Mesenchymal stem cell (in vitro differentiated cells and primary cell): ENCODE measurements at regions not wholly inside any gene's neighbourhood (a gene's known extent, or its start where the extent isn't known, plus 50 kb on each side); places are given as distances from the start of the nearest gene placed in this dataset.

Source experiments
- DNase-seq: peaks from one replicate; pipeline ENCODE4 v3.0.0-alpha.2; 2013
- H2AFZ ChIP-seq: one replicate; pipeline ENCODE4 v1.6.1; 2013; ENCODE audit warnings: low read depth, mild to moderate bottlenecking, control low read depth, inconsistent platforms, low read length, moderate library complexity
- H2AK5ac ChIP-seq: 2 replicates; pipeline ENCODE4 v1.6.1; 2013; ENCODE audit warnings: low read length, moderate library complexity, mild to moderate bottlenecking, inconsistent platforms; ENCODE audit not compliant: severe bottlenecking
- H2BK120ac ChIP-seq: one replicate; pipeline ENCODE4 v1.6.1; 2013; ENCODE audit warnings: low read depth, mild to moderate bottlenecking, inconsistent platforms, low read length, moderate library complexity
- H2BK12ac ChIP-seq, 2 experiments: one replicate each; pipeline ENCODE4 v1.6.1; 2013; ENCODE audit warnings: inconsistent platforms in 2 of 2, low read length in 2 of 2, mild to moderate bottlenecking in 2 of 2, moderate library complexity in 2 of 2, control low read depth in 1 of 2
- H2BK15ac ChIP-seq: one replicate; pipeline ENCODE4 v1.6.1; 2013; ENCODE audit warnings: mild to moderate bottlenecking, low read depth, inconsistent platforms; ENCODE audit not compliant: poor library complexity, severe bottlenecking
- H2BK5ac ChIP-seq: 2 replicates; pipeline ENCODE4 v1.6.1; 2013; ENCODE audit warnings: low read depth, mild to moderate bottlenecking, low read length, control low read depth, inconsistent platforms; ENCODE audit not compliant: poor library complexity, severe bottlenecking
- H3K14ac ChIP-seq, 2 experiments: one replicate each; pipeline ENCODE4 v1.6.1; 2013; ENCODE audit warnings: inconsistent platforms in 2 of 2, low read length in 2 of 2, control low read depth in 1 of 2, mild to moderate bottlenecking in 1 of 2, moderate library complexity in 1 of 2
- H3K18ac ChIP-seq, 2 experiments: one replicate each; pipeline ENCODE4 v1.6.1; 2013; ENCODE audit warnings: inconsistent platforms in 2 of 2, low read length in 2 of 2, control low read depth in 1 of 2, low read depth in 1 of 2, mild to moderate bottlenecking in 1 of 2
- H3K23ac ChIP-seq, 2 experiments: one replicate each; pipeline ENCODE4 v1.6.1; 2013; ENCODE audit warnings: inconsistent platforms in 2 of 2, low read length in 2 of 2, mild to moderate bottlenecking in 2 of 2, moderate library complexity in 2 of 2, control low read depth in 1 of 2
- H3K27ac ChIP-seq: 2 replicates; pipeline ENCODE4 v1.5.1; 2013; ENCODE audit warnings: mild to moderate bottlenecking, moderate library complexity, low read length, control low read depth, inconsistent platforms; ENCODE audit not compliant: poor library complexity, severe bottlenecking
- H3K27me3 ChIP-seq, 2 experiments: 2 replicates each; pipeline versions ENCODE4 v1.6.1 to v1.7.0; 2013; ENCODE audit warnings: low read length in 2 of 2, mild to moderate bottlenecking in 2 of 2, moderate library complexity in 2 of 2, control low read depth in 1 of 2, inconsistent platforms in 1 of 2; ENCODE audit not compliant: control insufficient read depth in 1 of 2, insufficient read depth in 1 of 2
- H3K36me3 ChIP-seq, 2 experiments: 2 replicates each; pipeline versions ENCODE4 v1.6.1 to v1.7.0; 2013; ENCODE audit warnings: low read length in 2 of 2, control low read depth in 1 of 2, inconsistent platforms in 1 of 2, low read depth in 1 of 2, mild to moderate bottlenecking in 1 of 2; ENCODE audit not compliant: insufficient read depth in 2 of 2, control insufficient read depth in 1 of 2
- H3K4ac ChIP-seq, 2 experiments: one replicate each; pipeline ENCODE4 v1.6.1; 2013; ENCODE audit warnings: inconsistent platforms in 2 of 2, low read length in 2 of 2, mild to moderate bottlenecking in 2 of 2, moderate library complexity in 2 of 2, control low read depth in 1 of 2, low read depth in 1 of 2
- H3K4me1 ChIP-seq: 2 replicates; pipeline ENCODE4 v1.6.1; 2013; ENCODE audit warnings: low read depth, low read length, control low read depth; ENCODE audit not compliant: control insufficient read depth, insufficient read depth
- H3K4me2 ChIP-seq: 2 replicates; pipeline ENCODE4 v1.6.1; 2013; ENCODE audit warnings: low read length, mild to moderate bottlenecking, inconsistent platforms; ENCODE audit not compliant: poor library complexity, severe bottlenecking
- H3K4me3 ChIP-seq, 2 experiments: 2 replicates each; pipeline versions ENCODE4 v1.5.1 to v1.7.0; 2013; ENCODE audit warnings: low read length in 2 of 2, mild to moderate bottlenecking in 2 of 2, control low read depth in 1 of 2, low read depth in 1 of 2; ENCODE audit not compliant: insufficient read depth in 1 of 2
- H3K79me1 ChIP-seq: replicated peaks from 2 replicates; pipeline ENCODE4 v1.6.1; 2013; ENCODE audit warnings: mild to moderate bottlenecking, control low read depth, low read length, inconsistent platforms; ENCODE audit not compliant: poor library complexity, severe bottlenecking
- H3K9ac ChIP-seq: 2 replicates; pipeline ENCODE4 v1.7.0; 2013; ENCODE audit warnings: mild to moderate bottlenecking, low read length, moderate library complexity
- H3K9me3 ChIP-seq: 2 replicates; pipeline ENCODE4 v1.7.0; 2013; ENCODE audit warnings: mild to moderate bottlenecking, low read length; ENCODE audit not compliant: control insufficient read depth
- H4K8ac ChIP-seq: one replicate; pipeline ENCODE4 v1.6.1; 2013; ENCODE audit warnings: inconsistent platforms, mild to moderate bottlenecking, low read length, moderate library complexity
- H4K91ac ChIP-seq: one replicate; pipeline ENCODE4 v1.6.1; 2013; ENCODE audit warnings: mild to moderate bottlenecking, low read length, inconsistent platforms
- WGBS: methylation state at CpG from one replicate; pipeline ENCODE4 v1.1.7; 2013; ENCODE audit warnings: mixed read lengths; 5-methylcytosine and 5-hydroxymethylcytosine counted together

GRCh38 chr5:179454356-179454755 is 96.0 kb upstream of the RUFY1 start:
- no peak overlapping the region for H3K14ac ChIP-seq
- WGBS, result 82% methylated on average over 9 of the region's 9 CpGs
- no peak overlapping the region for H2BK120ac ChIP-seq
- no peak overlapping the region for H4K91ac ChIP-seq
- no peak overlapping the region for H3K23ac ChIP-seq
- no peaks in the 10 kb centered on the region for H3K4me1 ChIP-seq
- H3K4ac ChIP-seq, result no peak overlapping the region
- H3K79me1 ChIP-seq, result no peaks in the 10 kb centered on the region
- no peak overlapping the region for H3K4me2 ChIP-seq
- DNase-seq, result no peak
- H3K4me3 ChIP-seq, result no peak overlapping the region
- H3K27me3 ChIP-seq, result peaks cover 0 to 3% of the 10 kb centered on the region in 2 experiments
- H3K9ac ChIP-seq, result no peak overlapping the region
- H2BK5ac ChIP-seq, result no peak overlapping the region
- H3K18ac ChIP-seq, result no peak overlapping the region
- no peak overlapping the region for H2BK15ac ChIP-seq
- no peak overlapping the region for H2BK12ac ChIP-seq
- H2AK5ac ChIP-seq, result no peak overlapping the region
- H4K8ac ChIP-seq, result no peak overlapping the region
- no peak overlapping the region for H2AFZ ChIP-seq
- no peak overlapping the region for H3K27ac ChIP-seq
- H3K36me3 ChIP-seq, result no peaks in the 10 kb centered on the region
- H3K9me3 ChIP-seq, result peaks cover 7% of the 10 kb centered on the region

GRCh38 chr5:179453616-179454015 is 96.7 kb upstream of the RUFY1 start:
- Histone ChIP-seq H3K23ac (no peak overlapping the region), H2AFZ (no peak overlapping the region), H2BK12ac (no peak overlapping the region), H3K4ac (no peak overlapping the region), H2AK5ac (no peak overlapping the region), H4K91ac (no peak overlapping the region), H3K18ac (no peak overlapping the region), H3K79me1 (no peaks in the 10 kb centered on the region), H3K4me2 (no peak overlapping the region), H3K4me1 (no peaks in the 10 kb centered on the region), H3K14ac (no peak overlapping the region), H3K9me3 (peaks cover 7% of the 10 kb centered on the region), H3K27ac (no peak overlapping the region), H2BK120ac (no peak overlapping the region), H4K8ac (no peak overlapping the region), H2BK5ac (no peak overlapping the region), H3K36me3 (no peaks in the 10 kb centered on the region), H3K9ac (no peak overlapping the region), H3K27me3 (no peaks in the 10 kb centered on the region), H2BK15ac (no peak overlapping the region), H3K4me3 (no peak overlapping the region)
- no peak for DNase-seq
- 67% methylated on average over 7 of the region's 7 CpGs for WGBS

GRCh38 chr5:179452356-179453230 is 97.8 kb upstream of the RUFY1 start:
- Histone ChIP-seq H2BK15ac (no peak overlapping the region), H3K23ac (no peak overlapping the region), H3K9ac (no peak overlapping the region), H3K4me3 (no peak overlapping the region), H3K14ac (no peak overlapping the region), H2BK12ac (no peak overlapping the region), H2BK120ac (no peak overlapping the region), H3K4me1 (no peaks in the 10 kb centered on the region), H3K4ac (no peak overlapping the region), H3K36me3 (no peaks in the 10 kb centered on the region), H3K4me2 (no peak overlapping the region), H3K79me1 (no peaks in the 10 kb centered on the region), H2BK5ac (no peak overlapping the region), H4K91ac (no peak overlapping the region), H2AK5ac (no peak overlapping the region), H3K18ac (no peak overlapping the region), H2AFZ (no peak overlapping the region), H4K8ac (no peak overlapping the region), H3K27ac (no peak overlapping the region), H3K27me3 (no peaks in the 10 kb centered on the region), H3K9me3 (peaks cover 7% of the 10 kb centered on the region)
- DNase-seq, result no peak
- 83% methylated on average over 19 of the region's 20 CpGs for WGBS

GRCh38 chr5:179451828-179452196 is 98.5 kb upstream of the RUFY1 start:
- no peak overlapping the region for H3K9ac ChIP-seq
- H3K23ac ChIP-seq, result no peak overlapping the region
- no peaks in the 10 kb centered on the region for H3K36me3 ChIP-seq
- H3K27ac ChIP-seq, result no peak overlapping the region
- no peak overlapping the region for H3K4ac ChIP-seq
- 76% methylated on average over 4 of the region's 4 CpGs for WGBS
- no peaks in the 10 kb centered on the region for H3K79me1 ChIP-seq
- H3K14ac ChIP-seq, result no peak overlapping the region
- no peak overlapping the region for H4K91ac ChIP-seq
- no peak overlapping the region for H2AK5ac ChIP-seq
- no peak overlapping the region for H2BK12ac ChIP-seq
- H3K4me2 ChIP-seq, result no peak overlapping the region
- H3K9me3 ChIP-seq, result peaks cover 7% of the 10 kb centered on the region
- no peak overlapping the region for H3K4me3 ChIP-seq
- no peak for DNase-seq
- no peak overlapping the region for H2BK15ac ChIP-seq
- no peak overlapping the region for H2BK120ac ChIP-seq
- H3K18ac ChIP-seq, result no peak overlapping the region
- no peaks in the 10 kb centered on the region for H3K4me1 ChIP-seq
- H4K8ac ChIP-seq, result no peak overlapping the region
- no peak overlapping the region for H2BK5ac ChIP-seq
- no peaks in the 10 kb centered on the region for H3K27me3 ChIP-seq
- no peak overlapping the region for H2AFZ ChIP-seq
